Psoas muscle (tissue), 7 donors: ENCODE measurements at regions not wholly inside any gene's neighbourhood (a gene's known extent, or its start where the extent isn't known, plus 50 kb on each side); places are given as distances from the start of the nearest gene placed in this dataset.

Source experiments
- ATAC-seq, 4 donors: fragments of 200-7000 bp; cut with Tn5 transposase; one replicate each; pipeline ENCODE4 v1.9.1; 2020; ENCODE audit warnings: moderate library complexity in 3 of 4, mild to moderate bottlenecking in 2 of 4
- DNase-seq, 2 donors: peaks; one replicate each; pipeline ENCODE4 v3.0.0-alpha.2; 2020
- H3K27ac ChIP-seq: fragments of 200-600 bp; one replicate; pipeline ENCODE4 v1.8.0; 2022
- H3K27me3 ChIP-seq, 3 donors: fragments of 200-600 bp in 1 of 3; one replicate each; pipeline versions ENCODE4 v1.6.1 to v1.8.0; 2013 to 2022; ENCODE audit warnings: low read length in 2 of 3, mild to moderate bottlenecking in 2 of 3, moderate library complexity in 1 of 3; ENCODE audit not compliant: insufficient read depth in 3 of 3
- H3K36me3 ChIP-seq, 2 donors: fragments of 200-600 bp in 1 of 2; one replicate each; pipeline versions ENCODE4 v1.6.1 to v1.8.0; 2013 to 2022; ENCODE audit warnings: low read depth in 1 of 2, mild to moderate bottlenecking in 1 of 2, moderate library complexity in 1 of 2; ENCODE audit not compliant: insufficient read depth in 1 of 2
- H3K4me1 ChIP-seq: fragments of 200-600 bp; one replicate; pipeline ENCODE4 v1.8.0; 2022
- H3K4me3 ChIP-seq: fragments of 200-600 bp; one replicate; pipeline ENCODE4 v1.8.0; 2022; ENCODE audit warnings: mild to moderate bottlenecking
- H3K9me3 ChIP-seq: fragments of 200-600 bp; one replicate; pipeline ENCODE4 v1.8.0; 2022
- CTCF ChIP-seq: fragments of 200-600 bp; IDR thresholded peaks from one replicate; pipeline ENCODE4 v1.8.0; 2022; ENCODE audit warnings: antibody characterized with exemption
- WGBS, 3 donors: extraction: QIAGEN DNeasy Blood & Tissue Kit; methylation state at CpG; one replicate each; pipeline versions ENCODE4 v1.1.6 to v1.1.7; 2013; 5-methylcytosine and 5-hydroxymethylcytosine counted together
- intact Hi-C, 2 donors: fragments of 100-400 bp; cut with DNase I; formaldehyde crosslinking; loops; one replicate each; pipeline versions ENCODE4 v1.11.0 to v1.14.2; 2022
- donor health status: healthy with polysubstance abuse.
- donor health status: DM: no; HTN: no; CAD: no; lungs with moderate emphysema.
- donor health status: Bipolar disorder and iron deficiency.
- donor health status: healthy.
- donor health status: DM: yes; HTN: yes; CAD: no.
- donor health status: DM: no; HTN: no; CAD: no.
- donor health status: DM: yes; HTN: yes; CAD: no.

- WGBS, 3 donors: 76 to 86% (median 81%) methylated on average over 3 of the region's 3 CpGs
- Histone ChIP-seq H3K4me1 (no peaks in the 10 kb centered on the region), H3K36me3 (no peaks in the 10 kb centered on the region), H3K27me3 (no peaks in the 10 kb centered on the region), H3K27ac (no peak overlapping the region), H3K4me3 (no peak overlapping the region), H3K9me3 (no peaks in the 10 kb centered on the region)
- intact Hi-C loops: no loop called here
- DNase-seq (no peak), ATAC-seq (no peak)
- no peak for TF ChIP-seq CTCF
Measured at GRCh38 chr12:60834806-60835205, 1239.0 kb downstream of the SLC16A7 start.

- Histone ChIP-seq H3K4me1 (no peaks in the 10 kb centered on the region), H3K4me3 (no peak overlapping the region), H3K36me3 (no peaks in the 10 kb centered on the region), H3K27me3 (no peaks in the 10 kb centered on the region), H3K9me3 (no peaks in the 10 kb centered on the region), H3K27ac (no peak overlapping the region)
- intact Hi-C loops: no loop called here
- no peak for ATAC-seq
- no peak for DNase-seq
- no peak for TF ChIP-seq CTCF
- 78 to 82% (median 80%) methylated on average over 1 of the region's 1 CpG for whole genome bisulfite sequencing, 3 donors
Measured at GRCh38 chr12:60836651-60837050, 1240.8 kb downstream of the SLC16A7 start.

GRCh38 chr12:60842181-60842580 is 1246.4 kb downstream of the SLC16A7 start:
- TF ChIP-seq CTCF: no peak
- Histone ChIP-seq H3K9me3 (no peaks in the 10 kb centered on the region), H3K4me1 (no peaks in the 10 kb centered on the region), H3K4me3 (no peak overlapping the region), H3K36me3 (no peaks in the 10 kb centered on the region), H3K27me3 (no peaks in the 10 kb centered on the region), H3K27ac (no peak overlapping the region)
- no peak for DNase-seq
- no peak for ATAC-seq
- intact Hi-C loops: no loop called here
- 49 to 52% (median 49%) methylated on average over 2 of the region's 2 CpGs for WGBS, 3 donors

GRCh38 chr12:60844101-60844500 is 1248.3 kb downstream of the SLC16A7 start:
- H3K9me3 ChIP-seq: no peaks in the 10 kb centered on the region
- no peaks in the 10 kb centered on the region for H3K27me3 ChIP-seq
- no peaks in the 10 kb centered on the region for H3K4me1 ChIP-seq
- TF ChIP-seq CTCF: no peak
- ATAC-seq (no peak), DNase-seq (no peak)
- no peak overlapping the region for H3K27ac ChIP-seq
- H3K36me3 ChIP-seq: no peaks in the 10 kb centered on the region
- intact Hi-C loops: no loop called here
- no peak overlapping the region for H3K4me3 ChIP-seq

GRCh38 chr12:60844875-60845274 is 1249.0 kb downstream of the SLC16A7 start:
- Histone ChIP-seq H3K27ac (no peak overlapping the region), H3K27me3 (no peaks in the 10 kb centered on the region), H3K4me1 (no peaks in the 10 kb centered on the region), H3K36me3 (no peaks in the 10 kb centered on the region), H3K9me3 (no peaks in the 10 kb centered on the region), H3K4me3 (no peak overlapping the region)
- DNase-seq (no peak), ATAC-seq (no peak)
- intact Hi-C loops: no loop called here
- 84 to 90% (median 87%) methylated on average over 1 of the region's 1 CpG for WGBS, 3 donors
- TF ChIP-seq CTCF: no peak
